Hematopoietic multipotent progenitor cell treated with erythropoietin and hydrocortisone succinate and interleukin-3 and kit ligand, for 6 days (in vitro differentiated cells): ENCODE measurements at regions not wholly inside any gene's neighbourhood (a gene's known extent, or its start where the extent isn't known, plus 50 kb on each side); places are given as distances from the start of the nearest gene placed in this dataset.

Experiments used
- DNase-seq: peaks from one replicate; pipeline ENCODE4 v3.0.0-alpha.2; 2015

- no peak for DNase-seq
Measured at GRCh38 chr5:110038297-110038997, 348.7 kb downstream of the MAN2A1 start.

DNA sequence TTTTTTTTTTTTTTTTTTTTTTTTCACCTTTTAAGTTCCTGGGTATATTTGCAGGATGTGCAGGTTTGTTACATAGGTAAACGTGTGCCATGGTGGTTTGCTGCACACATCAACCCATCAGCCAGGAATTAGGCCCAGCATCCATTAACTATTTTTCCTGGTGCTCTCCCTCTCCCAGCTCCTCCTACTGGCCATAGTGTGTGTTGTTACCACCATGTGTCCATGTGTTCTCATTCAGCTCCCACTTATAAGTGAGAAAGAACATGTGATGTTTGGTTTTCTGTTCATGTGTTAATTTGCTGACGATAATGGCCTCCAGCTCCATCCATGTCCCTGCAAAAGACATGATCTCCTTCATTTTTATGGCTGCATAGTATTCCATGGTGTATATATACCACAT lies 350.5 kb downstream of the MAN2A1 start:
- DNase-seq = peak; percentile 17

GRCh38 chr5:110043025-110043424 lies 353.3 kb downstream of the MAN2A1 start:
- no peak for DNase-seq

DNA sequence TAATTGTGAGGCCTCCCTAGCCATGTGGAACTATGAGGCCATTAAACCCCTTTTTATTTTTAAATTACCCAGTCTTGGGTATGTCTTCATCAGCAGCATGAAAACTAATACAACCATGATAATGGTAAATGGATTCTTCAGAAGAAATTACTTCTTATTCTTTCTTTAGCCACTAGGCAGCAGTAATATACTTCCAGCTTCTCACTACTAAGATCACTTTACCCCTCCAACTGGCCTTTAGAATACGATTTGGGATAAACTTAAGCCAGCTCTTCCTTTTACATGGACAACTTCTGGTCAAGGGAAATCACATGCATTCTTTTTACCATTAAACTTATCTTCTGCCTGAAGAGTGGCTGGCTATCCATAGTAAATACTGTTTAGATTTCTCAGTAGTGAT lies 355.4 kb downstream of the MAN2A1 start:
- no peak for DNase-seq

GRCh38 chr5:110048491-110048890 lies 358.8 kb downstream of the MAN2A1 start:
- no peak for DNase-seq

- no peak for DNase-seq
Measured at GRCh38 chr5:110049816-110050215, 360.1 kb downstream of the MAN2A1 start.

- no peak for DNase-seq
Measured at GRCh38 chr5:110050640-110051345, 361.1 kb downstream of the MAN2A1 start.

DNA sequence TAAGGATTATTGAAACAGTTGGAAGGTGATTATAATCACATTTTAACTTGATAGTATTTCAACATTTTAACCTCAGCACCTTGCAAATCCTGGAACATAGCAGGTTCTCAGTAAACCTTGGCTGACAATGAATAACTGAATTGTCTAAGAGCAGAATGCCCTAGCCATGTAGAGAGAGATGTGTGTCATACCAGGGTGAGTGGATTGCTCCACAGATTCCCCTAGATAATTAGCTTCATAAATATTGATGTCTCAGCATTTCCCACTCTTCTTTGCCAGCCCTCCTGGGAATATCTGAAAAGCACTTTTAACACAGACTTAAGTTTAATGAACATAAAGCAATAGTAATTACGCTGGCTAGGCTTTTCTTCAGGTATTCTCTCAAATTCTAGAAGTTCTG lies 363.5 kb downstream of the MAN2A1 start:
- no peak for DNase-seq

GRCh38 chr5:110053824-110054223 lies 364.1 kb downstream of the MAN2A1 start:
- peak; percentile 12 for DNase-seq

DNA sequence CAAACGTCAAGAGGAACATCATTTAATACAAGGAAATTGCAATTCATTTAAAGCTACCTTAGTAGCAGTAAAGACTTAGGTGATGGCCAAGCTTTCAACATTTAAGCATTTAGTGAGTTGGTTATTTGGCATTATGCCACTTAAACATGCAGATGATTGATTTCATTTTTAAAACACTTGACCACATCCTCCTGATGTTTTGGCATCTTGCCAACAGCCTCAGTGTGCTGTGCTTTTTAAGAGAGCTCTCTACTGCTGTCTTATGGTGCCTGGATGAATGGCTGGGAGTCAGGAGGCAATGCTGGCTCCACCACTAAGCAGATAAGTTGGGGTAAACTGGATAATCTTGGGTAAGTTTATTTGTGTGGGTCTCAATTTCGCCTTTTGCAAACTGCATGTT lies 364.5 kb downstream of the MAN2A1 start:
- DNase-seq = peak; percentile 91

GRCh38 chr5:110055302-110055701 lies 365.6 kb downstream of the MAN2A1 start:
- no peak for DNase-seq

- no peak for DNase-seq
Measured at GRCh38 chr5:110056580-110057114, 366.9 kb downstream of the MAN2A1 start.

- no peak for DNase-seq
Measured at GRCh38 chr5:110058175-110058574, 368.4 kb downstream of the MAN2A1 start.

DNA sequence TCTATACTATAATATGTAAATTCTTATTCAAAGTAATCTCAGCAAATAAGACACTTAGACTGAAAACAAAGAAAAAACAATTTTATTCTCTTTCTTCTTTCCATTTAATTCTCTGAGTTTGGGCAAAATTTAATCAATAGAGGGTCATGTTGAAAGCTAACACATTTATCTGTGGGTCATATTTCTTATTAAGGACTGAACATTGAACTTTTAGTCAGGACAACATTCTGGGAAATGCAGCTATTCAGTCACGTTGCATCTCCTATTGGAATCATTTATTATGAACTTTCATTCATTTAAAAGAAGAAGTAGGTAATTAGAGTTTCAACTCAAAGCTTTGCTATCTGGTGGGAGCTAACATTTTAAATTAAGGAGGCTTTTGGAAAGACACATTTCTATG lies 372.5 kb downstream of the MAN2A1 start:
- DNase-seq = no peak

DNA sequence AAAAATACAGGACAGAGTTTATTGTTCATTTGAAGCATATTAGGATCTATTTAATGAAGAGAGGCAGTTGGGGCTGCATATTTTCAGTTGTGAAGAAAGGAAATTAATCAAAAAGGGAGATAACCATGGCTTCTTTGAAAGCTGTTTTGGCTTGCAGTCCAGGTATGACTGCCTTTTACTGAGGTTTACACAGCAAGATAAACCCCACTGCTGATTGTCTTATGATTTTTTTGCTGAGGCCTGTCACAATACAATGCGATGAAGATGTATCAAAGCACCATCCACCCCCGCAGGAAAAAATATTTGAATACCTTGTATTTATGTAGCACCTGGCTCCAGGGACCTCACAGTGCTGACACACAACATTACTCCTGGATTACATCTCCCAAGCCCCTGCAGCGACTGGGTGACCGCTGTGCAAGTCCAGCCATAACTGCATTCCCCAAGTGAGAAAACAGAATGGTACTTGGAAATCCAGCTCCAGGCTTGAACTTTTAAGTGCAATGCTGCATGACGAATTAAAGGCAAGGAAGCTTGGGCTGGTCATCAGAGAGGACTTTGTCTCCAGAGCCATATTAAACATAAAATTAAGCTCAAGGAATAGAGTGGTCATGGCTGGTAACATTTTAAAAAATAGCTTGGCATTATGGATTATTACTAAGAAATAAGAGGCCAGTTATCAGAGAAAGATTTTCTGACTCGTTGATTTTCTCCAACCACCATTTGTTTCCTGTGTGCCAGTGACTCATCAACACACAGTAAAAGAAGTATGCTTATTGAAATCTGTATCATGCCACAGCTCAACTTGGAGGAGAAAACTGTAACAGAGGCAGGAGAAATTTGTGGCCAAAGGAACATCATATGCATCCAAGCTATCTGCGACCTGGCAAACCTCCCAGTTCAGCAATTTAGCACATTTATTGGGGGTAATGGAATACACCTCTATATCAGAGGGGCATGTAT lies 374.2 kb downstream of the MAN2A1 start:
- no peak for DNase-seq

DNA sequence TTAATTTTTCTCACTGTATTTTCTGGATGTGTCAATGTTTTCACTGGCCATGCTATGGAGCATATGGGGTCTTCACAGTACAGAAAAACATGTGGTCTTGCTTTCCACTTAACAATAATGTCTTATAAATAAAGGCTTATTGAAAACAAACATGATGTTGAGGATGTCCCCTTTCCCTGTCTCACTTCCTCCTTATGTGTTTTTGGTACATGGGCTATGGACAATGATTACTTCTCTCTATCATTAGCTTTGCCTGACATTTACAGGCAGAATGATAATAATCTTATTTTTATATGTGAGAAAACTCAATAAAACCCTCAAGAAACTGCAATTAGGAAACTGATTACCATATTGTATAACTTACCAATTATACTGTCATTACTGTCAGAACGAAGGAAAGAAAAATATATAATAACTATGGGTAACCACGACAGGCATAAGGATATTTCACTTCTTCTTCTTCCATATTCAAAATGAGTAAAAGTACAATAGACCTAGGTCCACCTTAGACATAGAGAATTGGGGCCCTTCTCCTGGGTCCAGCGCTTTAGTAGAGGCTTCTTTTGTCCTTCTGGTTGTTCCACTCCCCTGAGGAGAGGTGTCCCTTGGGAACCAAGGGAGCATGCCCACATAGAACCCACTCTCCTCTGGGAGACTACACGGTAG lies 375.0 kb downstream of the MAN2A1 start:
- DNase-seq = no peak

GRCh38 chr5:110070836-110071235 lies 381.1 kb downstream of the MAN2A1 start:
- no peak for DNase-seq

DNA sequence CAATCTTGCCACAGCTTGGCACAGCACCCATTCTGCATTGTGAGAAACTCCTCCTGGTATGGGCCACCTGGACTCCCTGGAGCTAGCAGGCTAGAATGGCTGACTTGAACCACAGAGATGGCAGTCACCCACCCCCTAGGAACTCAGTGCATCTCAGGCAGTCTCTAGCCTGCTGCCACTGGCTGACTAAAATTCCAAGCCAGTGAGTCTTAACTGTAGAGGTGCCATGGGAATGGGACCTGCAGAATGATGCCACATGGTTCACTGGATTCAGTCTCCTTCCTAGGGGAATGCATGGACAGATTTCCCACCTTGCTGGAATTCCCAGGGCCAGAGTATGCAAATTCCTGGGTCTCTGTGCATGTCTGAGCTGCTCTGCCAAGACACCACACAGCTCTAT lies 382.9 kb downstream of the MAN2A1 start:
- DNase-seq = no peak

- DNase-seq = no peak
Measured at GRCh38 chr5:110073534-110073933, 383.8 kb downstream of the MAN2A1 start.

DNA sequence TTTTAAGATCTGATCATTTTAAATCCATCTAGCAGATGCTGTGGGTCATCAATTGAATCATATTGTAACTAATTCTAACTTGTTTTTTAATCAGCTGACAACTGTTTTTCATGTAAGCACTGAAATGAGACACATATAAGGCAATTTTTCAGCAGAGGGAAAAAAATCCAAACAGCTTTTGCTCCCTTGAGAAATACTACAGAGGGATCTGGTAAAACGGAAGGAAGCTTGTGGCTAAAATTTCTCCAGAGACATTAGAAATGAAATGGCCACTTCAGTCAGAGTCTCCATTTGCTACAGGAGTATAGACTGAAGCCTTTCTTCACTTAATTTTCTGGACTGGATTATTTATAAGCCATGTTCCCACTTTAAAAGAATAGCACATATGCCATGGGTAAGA lies 385.9 kb downstream of the MAN2A1 start:
- no peak for DNase-seq

DNA sequence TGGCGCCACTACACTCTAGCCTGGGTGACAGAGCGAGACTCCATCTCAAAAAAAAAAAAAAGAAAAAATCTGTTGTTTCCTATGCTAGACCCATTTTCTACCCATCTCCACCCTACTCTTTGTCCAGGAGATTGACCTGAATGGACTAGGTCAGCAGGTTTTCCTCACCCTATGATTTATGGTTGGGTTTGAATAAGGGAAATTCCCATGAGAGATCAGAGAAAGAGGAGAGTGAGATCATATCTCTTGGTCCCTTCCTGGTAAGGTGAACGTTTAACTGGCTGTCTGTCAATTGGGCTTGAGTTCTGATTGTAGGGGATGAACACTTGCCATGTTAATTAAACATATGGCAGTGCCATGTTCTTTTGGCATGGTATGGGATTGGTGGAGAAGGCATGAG lies 387.4 kb downstream of the MAN2A1 start:
- no peak for DNase-seq

GRCh38 chr5:110082194-110082593 lies 392.5 kb downstream of the MAN2A1 start:
- DNase-seq = no peak

DNA sequence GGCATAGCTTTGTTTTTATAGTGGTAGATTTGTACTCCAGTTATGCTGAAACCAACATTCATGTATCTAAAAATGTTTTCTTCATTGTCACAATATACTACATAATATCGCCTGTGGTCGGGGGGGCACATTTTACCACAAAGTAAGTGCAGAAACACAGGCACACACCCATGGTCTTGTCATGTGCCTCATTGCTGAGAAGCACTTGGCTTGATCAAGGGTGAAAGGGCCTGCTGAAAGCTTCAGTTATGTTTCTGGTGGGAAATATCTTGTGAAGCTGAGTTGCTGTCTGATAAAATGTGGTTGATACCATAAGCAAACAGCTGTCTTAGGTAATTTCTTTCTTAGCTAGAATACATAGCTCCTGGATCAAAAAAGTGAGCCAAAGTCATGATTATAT lies 393.1 kb downstream of the MAN2A1 start:
- no peak for DNase-seq
